HCT116 (cell line): ENCODE measurements at regions not wholly inside any gene's neighbourhood (a gene's known extent, or its start where the extent isn't known, plus 50 kb on each side); places are given as distances from the start of the nearest gene placed in this dataset.

Experiments
- ATAC-seq: fragments of 200-7000 bp; cut with Tn5 transposase; 2 replicates; pipeline ENCODE4 v1.9.1; 2020; ENCODE audit warnings: mild to moderate bottlenecking, moderate library complexity
- BruUV-seq: library from RNA; stranded (reverse); fragments of 400-500 nt; replicated peaks from 2 replicates; lab custom pipeline; 2021; lab: Mats Ljungman, UMichigan
- CTCF ChIA-PET: fragments of 300-600 bp; sonication (Branson Sonifier 250); formaldehyde crosslinking; loops from one replicate; lab custom pipeline; 2021; ENCODE audit warnings: antibody characterized with exemption; lab: Charles Lee
- POLR2A ChIA-PET: fragments of 300-600, 350-600 bp; sonication (Branson Sonifier 250); formaldehyde crosslinking; loops from one replicate; lab custom pipeline; 2021; ENCODE audit warnings: antibody characterized with exemption; lab: Charles Lee
- RAD21 ChIA-PET, 2 experiments: fragments of 300-600 bp; sonication (Branson Sonifier 250); formaldehyde crosslinking; loops; one replicate each; lab custom pipeline; 2023; ENCODE audit warnings: low total read pairs in 2 of 2; ENCODE audit not compliant: uncharacterized antibody in 2 of 2, unreplicated experiment in 2 of 2, low non-redundant PET in 1 of 2; lab: Charles Lee
- DNase-seq: peaks from one replicate; pipeline ENCODE4 v3.0.0-alpha.2; 2010; ENCODE audit warnings: low read depth, low spot score
- H2AFZ ChIP-seq: fragments of 200-600 bp; shearing (Covaris generic), sonication (generic); 2 replicates; pipeline ENCODE4 v1.6.1; 2017; ENCODE audit warnings: low read depth, mixed run types, mixed read lengths, antibody characterized with exemption, low read length; ENCODE audit not compliant: poor library complexity, severe bottlenecking
- H3K27ac ChIP-seq: 2 replicates; pipeline ENCODE4 v1.5.1; 2012; ENCODE audit warnings: low read depth, low read length
- H3K27me3 ChIP-seq: fragments of 200-600 bp; sonication (generic); 2 replicates; pipeline ENCODE4 v1.6.1; 2016; ENCODE audit warnings: mixed run types, low read length, mixed read lengths; ENCODE audit not compliant: insufficient read depth
- H3K36me3 ChIP-seq, 2 experiments: fragments of 200-500 bp in 1 of 2; fragments of 200-600 bp in 1 of 2; sonication (Bioruptor generic) in 1 of 2; sonication (generic) in 1 of 2; 2 replicates each; pipeline versions ENCODE4 v1.5.1 to v1.6.1; 2014 to 2016; ENCODE audit warnings: low read length in 2 of 2, inconsistent platforms in 1 of 2, mixed read lengths in 1 of 2, mixed run types in 1 of 2; ENCODE audit not compliant: insufficient read depth in 2 of 2, control insufficient read depth in 1 of 2
- H3K4me1 ChIP-seq, 2 experiments: fragments of 200-600 bp in 1 of 2; sonication (generic) in 1 of 2; 2 replicates each; pipeline versions ENCODE4 v1.5.1 to v1.6.1; 2012 to 2017; ENCODE audit warnings: low read length in 2 of 2, inconsistent platforms in 1 of 2, mild to moderate bottlenecking in 1 of 2, mixed read lengths in 1 of 2, mixed run types in 1 of 2, moderate library complexity in 1 of 2; ENCODE audit not compliant: insufficient read depth in 2 of 2, control insufficient read depth in 1 of 2
- H3K4me2 ChIP-seq: fragments of 200-600 bp; sonication (generic); 2 replicates; pipeline ENCODE4 v1.6.1; 2017; ENCODE audit warnings: mixed run types, low read length, mixed read lengths
- H3K4me3 ChIP-seq, 2 experiments: fragments of 200-600 bp in 1 of 2; sonication (generic) in 1 of 2; replicated peaks in 1 of 2; 2 replicates each; pipeline ENCODE4 v1.5.1; 2011 to 2016; ENCODE audit warnings: low read length in 2 of 2, control low read depth in 1 of 2, low read depth in 1 of 2, mild to moderate bottlenecking in 1 of 2, mixed read lengths in 1 of 2, mixed run types in 1 of 2
- H3K79me2 ChIP-seq: fragments of 200-600 bp; sonication (generic); 2 replicates; pipeline ENCODE4 v1.6.1; 2017; ENCODE audit warnings: mild to moderate bottlenecking, mixed run types, low read length, moderate library complexity, mixed read lengths; ENCODE audit not compliant: insufficient read depth
- H3K9ac ChIP-seq: fragments of 200-600 bp; sonication (generic); 2 replicates; pipeline ENCODE4 v1.6.1; 2016; ENCODE audit warnings: low read length, mixed read lengths
- H3K9me2 ChIP-seq: fragments of 200-600 bp; sonication (generic), shearing (Covaris generic); 2 replicates; pipeline ENCODE4 v1.6.1; 2017; ENCODE audit warnings: mixed run types, mild to moderate bottlenecking, moderate library complexity; ENCODE audit not compliant: insufficient read depth
- H3K9me3 ChIP-seq, 2 experiments: fragments of 200-500 bp in 1 of 2; fragments of 200-600 bp in 1 of 2; sonication (Bioruptor generic) in 1 of 2; sonication (generic) in 1 of 2; 2 replicates each; pipeline ENCODE4 v1.6.1; 2014 to 2017; ENCODE audit warnings: low read length in 2 of 2, mixed read lengths in 2 of 2, inconsistent platforms in 1 of 2, low read depth in 1 of 2, mild to moderate bottlenecking in 1 of 2, mixed run types in 1 of 2, moderate library complexity in 1 of 2; ENCODE audit not compliant: control insufficient read depth in 1 of 2, insufficient read depth in 1 of 2
- H4K20me1 ChIP-seq: fragments of 200-600 bp; sonication (generic), shearing (Covaris generic); 2 replicates; pipeline ENCODE4 v1.6.1; 2017; ENCODE audit warnings: mixed run types, mild to moderate bottlenecking, moderate library complexity; ENCODE audit not compliant: insufficient read depth
- EGR1 ChIP-seq: IDR thresholded peaks from 2 replicates; pipeline ENCODE4 v1.6.1; 2012; ENCODE audit warnings: low read depth
- ELF1 ChIP-seq: IDR thresholded peaks from 2 replicates; pipeline ENCODE4 v1.6.1; 2012; ENCODE audit warnings: low read depth, borderline replicate concordance
- FOSL1 ChIP-seq: IDR thresholded peaks from 2 replicates; pipeline ENCODE4 v1.6.1; 2012; ENCODE audit warnings: low read depth
- JUND ChIP-seq: IDR thresholded peaks from 2 replicates; pipeline ENCODE4 v1.6.1; 2012
- POLR2A ChIP-seq: IDR thresholded peaks from 2 replicates; pipeline ENCODE4 v1.7.0; 2011; ENCODE audit warnings: borderline replicate concordance; ENCODE audit not compliant: insufficient read depth, insufficient read length; ENCODE audit errors: extremely low read depth
- POLR2AphosphoS5 ChIP-seq: IDR thresholded peaks from 2 replicates; pipeline ENCODE4 v1.6.1; 2011; ENCODE audit warnings: mild to moderate bottlenecking, low read depth, low read length, moderate library complexity
- SP1 ChIP-seq: IDR thresholded peaks from 2 replicates; pipeline ENCODE4 v1.6.1; 2012; ENCODE audit warnings: low read depth
- TCF7L2 ChIP-seq: IDR thresholded peaks from 2 replicates; pipeline ENCODE4 v1.7.0; 2011; ENCODE audit warnings: borderline replicate concordance, inconsistent platforms; ENCODE audit not compliant: insufficient read depth, insufficient read length; ENCODE audit errors: extremely low read depth
- YY1 ChIP-seq: IDR thresholded peaks from 2 replicates; pipeline ENCODE4 v1.6.1; 2011; ENCODE audit warnings: low read length, low read depth, moderate library complexity, mild to moderate bottlenecking; ENCODE audit not compliant: insufficient replicate concordance; ENCODE audit errors: extremely low read depth
- ZNF274 ChIP-seq: fragments of 200-500 bp; sonication (Bioruptor generic); IDR thresholded peaks from 2 replicates; pipeline ENCODE4 v1.6.1; 2014; ENCODE audit warnings: mild to moderate bottlenecking, low read depth, low read length, inconsistent platforms
- intact Hi-C: fragments of 100-400 bp; cut with micrococcal nuclease; formaldehyde crosslinking; loops from 2 replicates; pipeline ENCODE4 v1.10.0; 2022
- TF ChIP-seq, protein P1 (sequence below): IDR thresholded peaks from 2 replicates; pipeline ENCODE4 v1.6.1; 2012
- TF ChIP-seq, protein P2 (sequence below), 3 experiments: fragments of 200-600 bp in 1 of 3; sonication (generic) in 1 of 3; IDR thresholded peaks in 2 of 3; conservative IDR thresholded peaks in 1 of 3; 2 replicates each; pipeline ENCODE4 v1.5.1; 2012 to 2017; ENCODE audit warnings: low read depth in 2 of 3, low read length in 2 of 3, antibody characterized with exemption in 1 of 3, borderline replicate concordance in 1 of 3, control low read depth in 1 of 3, mild to moderate bottlenecking in 1 of 3, mixed read lengths in 1 of 3, mixed run types in 1 of 3, moderate library complexity in 1 of 3; ENCODE audit not compliant: insufficient read depth in 1 of 3
- TF ChIP-seq, protein P3 (sequence below): IDR thresholded peaks from 2 replicates; pipeline ENCODE4 v1.6.1; 2012; ENCODE audit warnings: low read depth

DNA sequence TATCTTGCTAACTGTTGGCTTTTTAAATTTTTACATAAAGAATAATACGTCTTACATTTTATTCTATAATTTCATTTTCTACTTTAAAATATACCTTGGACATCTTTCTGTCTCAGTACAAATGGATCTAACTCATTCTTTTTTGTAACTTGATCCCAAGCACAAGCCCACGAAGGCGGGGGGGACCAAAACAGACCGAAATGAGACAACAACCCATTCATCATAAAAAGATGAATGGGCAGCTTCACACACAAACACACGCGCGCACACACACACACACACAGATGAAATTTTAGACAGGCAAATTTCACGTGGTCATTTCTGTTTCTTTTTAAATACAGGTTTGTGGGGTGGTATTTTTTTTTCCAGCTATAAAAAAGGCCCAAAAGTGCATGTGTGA lies 271.3 kb upstream of the TOPAZ1 start:
- intact Hi-C loops = no loop called here
- ATAC-seq = no peak
- BruUV-seq = no TSS peak
- Histone ChIP-seq H3K9me3 (no peaks in the 10 kb centered on the region), H3K27me3 (peaks cover 19% of the 10 kb centered on the region)
- TF ChIP-seq, protein P1, sequence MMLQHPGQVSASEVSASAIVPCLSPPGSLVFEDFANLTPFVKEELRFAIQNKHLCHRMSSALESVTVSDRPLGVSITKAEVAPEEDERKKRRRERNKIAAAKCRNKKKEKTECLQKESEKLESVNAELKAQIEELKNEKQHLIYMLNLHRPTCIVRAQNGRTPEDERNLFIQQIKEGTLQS = no peak
- TF ChIP-seq POLR2AphosphoS5 (no peak), FOSL1 (no peak), ZNF274 (no peak), EGR1 (no peak), JUND (no peak), ELF1 (no peak), TCF7L2 (no peak)
- TF ChIP-seq, protein P2, sequence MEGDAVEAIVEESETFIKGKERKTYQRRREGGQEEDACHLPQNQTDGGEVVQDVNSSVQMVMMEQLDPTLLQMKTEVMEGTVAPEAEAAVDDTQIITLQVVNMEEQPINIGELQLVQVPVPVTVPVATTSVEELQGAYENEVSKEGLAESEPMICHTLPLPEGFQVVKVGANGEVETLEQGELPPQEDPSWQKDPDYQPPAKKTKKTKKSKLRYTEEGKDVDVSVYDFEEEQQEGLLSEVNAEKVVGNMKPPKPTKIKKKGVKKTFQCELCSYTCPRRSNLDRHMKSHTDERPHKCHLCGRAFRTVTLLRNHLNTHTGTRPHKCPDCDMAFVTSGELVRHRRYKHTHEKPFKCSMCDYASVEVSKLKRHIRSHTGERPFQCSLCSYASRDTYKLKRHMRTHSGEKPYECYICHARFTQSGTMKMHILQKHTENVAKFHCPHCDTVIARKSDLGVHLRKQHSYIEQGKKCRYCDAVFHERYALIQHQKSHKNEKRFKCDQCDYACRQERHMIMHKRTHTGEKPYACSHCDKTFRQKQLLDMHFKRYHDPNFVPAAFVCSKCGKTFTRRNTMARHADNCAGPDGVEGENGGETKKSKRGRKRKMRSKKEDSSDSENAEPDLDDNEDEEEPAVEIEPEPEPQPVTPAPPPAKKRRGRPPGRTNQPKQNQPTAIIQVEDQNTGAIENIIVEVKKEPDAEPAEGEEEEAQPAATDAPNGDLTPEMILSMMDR (IDR thresholded peaks at IDR 0.05 in 2 of 3, conservative IDR thresholded peaks at IDR 0.05 in 1 of 3; ENCODE audit: borderline replicate concordance in 1 of 3, insufficient read depth in 1 of 3, low read depth in 2 of 3, low read length in 2 of 3) = no peak
- TF ChIP-seq, all 23 proteins: peak for 0
- no peaks in the 10 kb centered on the region for H3K4me1 ChIP-seq
- no peak overlapping the region for H3K9ac ChIP-seq
- no peaks in the 10 kb centered on the region for H4K20me1 ChIP-seq
- RAD21 ChIA-PET = no interaction called here
- POLR2A ChIA-PET = no interaction called here
- no peaks in the 10 kb centered on the region for H3K79me2 ChIP-seq
- CTCF ChIA-PET = no interaction called here
- DNase-seq = no peak
- no peak overlapping the region for H3K4me2 ChIP-seq
- no peak overlapping the region for H3K4me3 ChIP-seq
- H3K9me2 ChIP-seq = no peaks in the 10 kb centered on the region
- H2AFZ ChIP-seq = no peak overlapping the region
- no peak overlapping the region for H3K27ac ChIP-seq
- H3K36me3 ChIP-seq = no peaks in the 10 kb centered on the region

DNA sequence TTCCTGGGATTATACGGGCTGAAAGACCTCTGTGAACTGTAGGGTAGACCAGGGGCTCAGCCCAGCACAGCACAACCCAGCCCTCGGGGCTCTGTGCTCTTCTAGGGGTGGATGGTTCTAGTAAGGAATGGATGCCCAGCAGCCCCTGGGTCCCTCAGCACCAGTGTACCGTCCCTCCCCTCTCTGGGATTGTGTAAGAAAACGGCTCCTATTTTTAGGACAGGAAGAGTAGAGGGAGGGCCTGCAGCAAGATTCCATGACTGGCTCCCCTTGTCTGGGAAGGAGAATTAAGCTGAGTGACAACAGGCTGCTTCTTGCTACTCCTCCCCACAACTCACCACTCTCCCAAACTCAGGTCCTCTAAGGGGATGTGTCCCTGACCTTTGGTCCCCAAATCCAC lies 270.8 kb upstream of the TOPAZ1 start:
- no peaks in the 10 kb centered on the region for H3K4me1 ChIP-seq
- ChIA-PET CTCF (no interaction called here), POLR2A (no interaction called here), RAD21 (no interaction called here)
- H3K9me3 ChIP-seq = no peaks in the 10 kb centered on the region
- no peak overlapping the region for H3K4me2 ChIP-seq
- no peaks in the 10 kb centered on the region for H3K9me2 ChIP-seq
- no TSS peak for BruUV-seq
- H3K4me3 ChIP-seq = no peak overlapping the region
- H3K27me3 ChIP-seq = peaks cover 19% of the 10 kb centered on the region
- no peaks in the 10 kb centered on the region for H4K20me1 ChIP-seq
- no peak overlapping the region for H3K27ac ChIP-seq
- DNase-seq (no peak), ATAC-seq (no peak)
- H3K9ac ChIP-seq = no peak overlapping the region
- H3K36me3 ChIP-seq = no peaks in the 10 kb centered on the region
- no peak overlapping the region for H2AFZ ChIP-seq
- no peak for TF ChIP-seq FOSL1
- TF ChIP-seq, protein P3, sequence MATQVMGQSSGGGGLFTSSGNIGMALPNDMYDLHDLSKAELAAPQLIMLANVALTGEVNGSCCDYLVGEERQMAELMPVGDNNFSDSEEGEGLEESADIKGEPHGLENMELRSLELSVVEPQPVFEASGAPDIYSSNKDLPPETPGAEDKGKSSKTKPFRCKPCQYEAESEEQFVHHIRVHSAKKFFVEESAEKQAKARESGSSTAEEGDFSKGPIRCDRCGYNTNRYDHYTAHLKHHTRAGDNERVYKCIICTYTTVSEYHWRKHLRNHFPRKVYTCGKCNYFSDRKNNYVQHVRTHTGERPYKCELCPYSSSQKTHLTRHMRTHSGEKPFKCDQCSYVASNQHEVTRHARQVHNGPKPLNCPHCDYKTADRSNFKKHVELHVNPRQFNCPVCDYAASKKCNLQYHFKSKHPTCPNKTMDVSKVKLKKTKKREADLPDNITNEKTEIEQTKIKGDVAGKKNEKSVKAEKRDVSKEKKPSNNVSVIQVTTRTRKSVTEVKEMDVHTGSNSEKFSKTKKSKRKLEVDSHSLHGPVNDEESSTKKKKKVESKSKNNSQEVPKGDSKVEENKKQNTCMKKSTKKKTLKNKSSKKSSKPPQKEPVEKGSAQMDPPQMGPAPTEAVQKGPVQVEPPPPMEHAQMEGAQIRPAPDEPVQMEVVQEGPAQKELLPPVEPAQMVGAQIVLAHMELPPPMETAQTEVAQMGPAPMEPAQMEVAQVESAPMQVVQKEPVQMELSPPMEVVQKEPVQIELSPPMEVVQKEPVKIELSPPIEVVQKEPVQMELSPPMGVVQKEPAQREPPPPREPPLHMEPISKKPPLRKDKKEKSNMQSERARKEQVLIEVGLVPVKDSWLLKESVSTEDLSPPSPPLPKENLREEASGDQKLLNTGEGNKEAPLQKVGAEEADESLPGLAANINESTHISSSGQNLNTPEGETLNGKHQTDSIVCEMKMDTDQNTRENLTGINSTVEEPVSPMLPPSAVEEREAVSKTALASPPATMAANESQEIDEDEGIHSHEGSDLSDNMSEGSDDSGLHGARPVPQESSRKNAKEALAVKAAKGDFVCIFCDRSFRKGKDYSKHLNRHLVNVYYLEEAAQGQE = no peak
- no peak for TF ChIP-seq SP1
- no peak for TF ChIP-seq POLR2A
- no peak for TF ChIP-seq JUND
- TF ChIP-seq ZNF274 = no peak
- no peak for TF ChIP-seq YY1
- TF ChIP-seq POLR2AphosphoS5 = no peak
- TF ChIP-seq EGR1 = no peak
- TF ChIP-seq ELF1 = no peak
- H3K79me2 ChIP-seq = no peaks in the 10 kb centered on the region
- intact Hi-C loops = no loop called here
